HepG2 (cell line): ENCODE measurements at regions not wholly inside any gene's neighbourhood (a gene's known extent, or its start where the extent isn't known, plus 50 kb on each side); places are given as distances from the start of the nearest gene placed in this dataset.

ENCODE experiments used
- AHR ChIP-seq: IDR thresholded peaks from 2 replicates; pipeline ENCODE4 v1.6.1; 2018; ENCODE audit warnings: missing genetic modification reagents, missing compliant biosample characterization
- DZIP1 ChIP-seq: sonication (generic); formaldehyde crosslinking; IDR thresholded peaks from 2 replicates; pipeline ENCODE4 v1.5.0; 2020; ENCODE audit warnings: mild to moderate bottlenecking, missing genetic modification reagents
- HIC2 ChIP-seq: sonication (generic); formaldehyde crosslinking; IDR thresholded peaks from 2 replicates; pipeline ENCODE4 v1.9.0; 2022; ENCODE audit warnings: low read depth, missing genetic modification reagents
- RXRB ChIP-seq: IDR thresholded peaks from 2 replicates; pipeline ENCODE4 v1.6.1; 2016; ENCODE audit warnings: borderline replicate concordance, missing genetic modification reagents, missing compliant biosample characterization
- SIX1 ChIP-seq: sonication (generic); formaldehyde crosslinking; IDR thresholded peaks from 2 replicates; pipeline ENCODE4 v1.4.0; 2020; ENCODE audit warnings: missing genetic modification reagents, borderline replicate concordance
- STAT5B ChIP-seq: sonication (generic); formaldehyde crosslinking; IDR thresholded peaks from 2 replicates; pipeline ENCODE4 v1.4.0; 2020; ENCODE audit warnings: missing genetic modification reagents
- TFE3 ChIP-seq: IDR thresholded peaks from 2 replicates; pipeline ENCODE4 v1.6.1; 2016
- ZNF362 ChIP-seq: sonication (generic); formaldehyde crosslinking; IDR thresholded peaks from 2 replicates; pipeline ENCODE4 v1.4.0; 2020; ENCODE audit warnings: missing genetic modification reagents, mild to moderate bottlenecking, borderline replicate concordance

GRCh38 chr3:181250714-181251113 is 261.2 kb upstream of the DNAJC19 start (continued):
- no peak for TF ChIP-seq DZIP1 (CRISPR knock-in tag)
- no peak for TF ChIP-seq AHR
- TF ChIP-seq STAT5B (CRISPR knock-in tag): no peak
- no peak for TF ChIP-seq RXRB (CRISPR knock-in tag)
- TF ChIP-seq HIC2 (CRISPR knock-in tag): no peak
- no peak for TF ChIP-seq SIX1 (CRISPR knock-in tag)
- no peak for TF ChIP-seq ZNF362 (CRISPR knock-in tag)
- no peak for TF ChIP-seq TFE3 (CRISPR knock-in tag)
